H9 (cell line): ENCODE measurements at regions not wholly inside any gene's neighbourhood (a gene's known extent, or its start where the extent isn't known, plus 50 kb on each side); places are given as distances from the start of the nearest gene placed in this dataset.

ENCODE experiments used
- DNase-seq: peaks from one replicate; pipeline ENCODE4 v3.0.0-alpha.2; 2017
- H2AFZ ChIP-seq: one replicate; pipeline ENCODE4 v1.6.1; 2013; ENCODE audit warnings: mild to moderate bottlenecking, low read length, control low read depth, moderate library complexity
- H2AK5ac ChIP-seq: 2 replicates; pipeline ENCODE4 v1.6.1; 2013; ENCODE audit warnings: low read length, control low read depth, mixed read lengths; ENCODE audit not compliant: insufficient read length
- H2BK120ac ChIP-seq: one replicate; pipeline ENCODE4 v1.6.1; 2013; ENCODE audit warnings: low read depth, mild to moderate bottlenecking, low read length, control low read depth, inconsistent platforms; ENCODE audit not compliant: poor library complexity, severe bottlenecking
- H2BK12ac ChIP-seq: 2 replicates; pipeline ENCODE4 v1.6.1; 2013; ENCODE audit warnings: low read length, control low read depth, mixed read lengths, low read depth; ENCODE audit not compliant: insufficient read length
- H2BK15ac ChIP-seq: 2 replicates; pipeline ENCODE4 v1.6.1; 2013; ENCODE audit warnings: low read depth, low read length, control low read depth
- H2BK20ac ChIP-seq: one replicate; pipeline ENCODE4 v1.6.1; 2013; ENCODE audit warnings: low read depth, mild to moderate bottlenecking, low read length, control low read depth, inconsistent platforms; ENCODE audit not compliant: poor library complexity, severe bottlenecking
- H2BK5ac ChIP-seq: 2 replicates; pipeline ENCODE4 v1.6.1; 2013; ENCODE audit warnings: low read length, control low read depth, mixed read lengths; ENCODE audit not compliant: insufficient read length
- H3K14ac ChIP-seq: 2 replicates; pipeline ENCODE4 v1.6.1; 2013; ENCODE audit warnings: low read length, control low read depth; ENCODE audit not compliant: insufficient read depth
- H3K18ac ChIP-seq: 2 replicates; pipeline ENCODE4 v1.6.1; 2013; ENCODE audit warnings: low read depth, mild to moderate bottlenecking, mixed read lengths, low read length, control low read depth; ENCODE audit not compliant: insufficient read length
- H3K23ac ChIP-seq: 2 replicates; pipeline ENCODE4 v1.6.1; 2013; ENCODE audit warnings: low read length, control low read depth, mixed read lengths, low read depth; ENCODE audit not compliant: insufficient read length
- H3K23me2 ChIP-seq: 2 replicates; pipeline ENCODE4 v1.6.1; 2013; ENCODE audit warnings: low read depth, mild to moderate bottlenecking, mixed read lengths, low read length, control low read depth; ENCODE audit not compliant: insufficient read length, poor library complexity, severe bottlenecking
- H3K27ac ChIP-seq: 2 replicates; pipeline ENCODE4 v1.5.1; 2013; ENCODE audit warnings: low read length, control low read depth, mixed read lengths, low read depth; ENCODE audit not compliant: insufficient read length
- H3K27me3 ChIP-seq: 2 replicates; pipeline ENCODE4 v1.6.1; 2013; ENCODE audit warnings: low read length, control low read depth, inconsistent platforms; ENCODE audit not compliant: insufficient read depth
- H3K4ac ChIP-seq: 2 replicates; pipeline ENCODE4 v1.6.1; 2013; ENCODE audit warnings: low read depth, mild to moderate bottlenecking, control low read depth, inconsistent platforms, low read length, moderate library complexity
- H3K4me1 ChIP-seq: 2 replicates; pipeline ENCODE4 v1.6.1; 2013; ENCODE audit warnings: low read length, control low read depth, inconsistent platforms; ENCODE audit not compliant: insufficient read depth
- H3K4me2 ChIP-seq: 2 replicates; pipeline ENCODE4 v1.6.1; 2013; ENCODE audit warnings: low read length, control low read depth, mixed read lengths; ENCODE audit not compliant: insufficient read length, insufficient read depth
- H3K56ac ChIP-seq: 2 replicates; pipeline ENCODE4 v1.6.1; 2013; ENCODE audit warnings: low read depth, mild to moderate bottlenecking, mixed read lengths, low read length, control low read depth; ENCODE audit not compliant: insufficient read length
- H3K79me1 ChIP-seq: 2 replicates; pipeline ENCODE4 v1.6.1; 2013; ENCODE audit warnings: low read depth, mild to moderate bottlenecking, moderate library complexity, low read length, control low read depth, inconsistent platforms; ENCODE audit not compliant: insufficient read depth, poor library complexity, severe bottlenecking
- H3K79me2 ChIP-seq: 2 replicates; pipeline ENCODE4 v1.6.1; 2013; ENCODE audit warnings: low read length, control low read depth, inconsistent platforms; ENCODE audit not compliant: insufficient read depth
- H3K9ac ChIP-seq: 2 replicates; pipeline ENCODE4 v1.6.1; 2013; ENCODE audit warnings: low read length, control low read depth, mixed read lengths; ENCODE audit not compliant: insufficient read length; ENCODE audit errors: extremely low read depth
- H3K9me3 ChIP-seq: one replicate; pipeline ENCODE4 v1.6.1; 2013; ENCODE audit warnings: low read depth, low read length, inconsistent platforms; ENCODE audit not compliant: control insufficient read depth
- H3T11ph ChIP-seq: one replicate; pipeline ENCODE4 v1.6.1; 2013; ENCODE audit warnings: mild to moderate bottlenecking, low read length, control low read depth, inconsistent platforms
- H4K20me1 ChIP-seq: one replicate; pipeline ENCODE4 v1.6.1; 2013; ENCODE audit not compliant: control insufficient read depth, insufficient read length, insufficient read depth
- H4K5ac ChIP-seq: 2 replicates; pipeline ENCODE4 v1.6.1; 2013; ENCODE audit warnings: low read depth, mild to moderate bottlenecking, mixed read lengths, low read length, control low read depth; ENCODE audit not compliant: insufficient read length
- H4K8ac ChIP-seq: replicated peaks from 2 replicates; pipeline ENCODE4 v1.6.1; 2013; ENCODE audit warnings: low read length, control low read depth, mixed read lengths, low read depth; ENCODE audit not compliant: insufficient read length
- H4K91ac ChIP-seq: 2 replicates; pipeline ENCODE4 v1.6.1; 2013; ENCODE audit warnings: low read depth, mild to moderate bottlenecking, moderate library complexity, mixed read lengths, low read length, control low read depth; ENCODE audit not compliant: insufficient read length
- H3K27ac Mint-ChIP-seq, 3 experiments: 2 replicates in 2 of 3; 3 replicates in 1 of 3; pipeline ENCODE4 v1.8.0; 2020 to 2021; ENCODE audit warnings: mixed read lengths in 3 of 3, mild to moderate bottlenecking in 1 of 3, moderate library complexity in 1 of 3
- H3K27me3 Mint-ChIP-seq: 2 replicates; pipeline ENCODE4 v1.8.0; 2021; ENCODE audit warnings: low read depth, mild to moderate bottlenecking, moderate library complexity, mixed read lengths
- H3K36me3 Mint-ChIP-seq, 3 experiments: 2 replicates in 2 of 3; 3 replicates in 1 of 3; pipeline ENCODE4 v1.8.0; 2020 to 2021; ENCODE audit warnings: low read depth in 3 of 3, mixed read lengths in 3 of 3; ENCODE audit not compliant: insufficient read depth in 1 of 3
- H3K4me1 Mint-ChIP-seq, 2 experiments: 2 replicates each; pipeline ENCODE4 v1.8.0; 2020; ENCODE audit warnings: mixed read lengths in 2 of 2
- H3K4me3 Mint-ChIP-seq, 2 experiments: 2 replicates in 1 of 2; 3 replicates in 1 of 2; pipeline ENCODE4 v1.8.0; 2020 to 2021; ENCODE audit warnings: mild to moderate bottlenecking in 2 of 2, mixed read lengths in 2 of 2, moderate library complexity in 1 of 2
- H3K9me3 Mint-ChIP-seq, 2 experiments: 2 replicates in 1 of 2; 3 replicates in 1 of 2; pipeline ENCODE4 v1.8.0; 2020; ENCODE audit warnings: mild to moderate bottlenecking in 2 of 2, mixed read lengths in 2 of 2, moderate library complexity in 1 of 2
- WGBS: extraction: QIAGEN DNeasy Blood & Tissue Kit; methylation state at CpG from one replicate; pipeline ENCODE4 v1.1.7; 2013; ENCODE audit warnings: missing lambda C conversion rate, low lambda C conversion rate, mixed read lengths; ENCODE audit not compliant: insufficient read length; ENCODE audit errors: extremely low coverage; 5-methylcytosine and 5-hydroxymethylcytosine counted together
- TF ChIP-seq, protein P1 (sequence below): fragments of 200-600 bp; sonication (generic); conservative IDR thresholded peaks from 3 replicates; pipeline ENCODE4 v1.8.0; 2021; ENCODE audit warnings: antibody characterized with exemption, mild to moderate bottlenecking

DNA sequence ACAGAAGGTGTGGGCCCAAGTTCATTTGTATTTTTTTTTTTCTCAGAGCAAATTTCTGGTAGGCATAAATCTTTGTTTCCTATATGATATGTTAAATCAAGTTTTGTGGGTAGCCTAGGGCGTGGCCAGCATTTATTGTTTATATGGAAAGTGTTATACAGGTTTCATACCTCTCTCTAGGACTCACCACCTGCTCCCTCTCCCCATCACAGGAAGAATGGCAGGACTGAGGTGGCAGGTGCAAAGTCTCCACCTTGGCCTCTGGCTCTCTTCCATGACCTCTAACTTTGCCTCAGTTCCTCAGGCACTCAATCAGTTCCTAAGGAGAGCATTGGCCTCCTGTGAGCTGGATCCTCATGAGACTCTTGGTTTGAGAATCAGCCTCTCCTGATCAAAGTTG lies 172.3 kb upstream of the TSC22D1 start:
- Histone ChIP-seq H2BK120ac (no peak overlapping the region), H2BK20ac (no peak overlapping the region), H3K14ac (no peak overlapping the region), H4K8ac (no peak overlapping the region), H4K5ac (no peak overlapping the region), H2BK15ac (no peak overlapping the region), H4K91ac (no peak overlapping the region), H3K79me2 (no peaks in the 10 kb centered on the region), H3K23ac (no peak overlapping the region), H3T11ph (no peak overlapping the region), H2BK12ac (no peak overlapping the region), H3K4ac (no peak overlapping the region), H2AK5ac (no peak overlapping the region), H3K79me1 (no peaks in the 10 kb centered on the region), H2AFZ (no peak overlapping the region), H3K27ac (no peak overlapping the region), H2BK5ac (no peak overlapping the region), H3K9me3 (no peaks in the 10 kb centered on the region), H3K27me3 (no peaks in the 10 kb centered on the region), H3K18ac (no peak overlapping the region), H3K56ac (no peak overlapping the region), H3K4me2 (no peak overlapping the region), H3K4me1 (no peaks in the 10 kb centered on the region), H3K9ac (no peak overlapping the region), H3K23me2 (no peaks in the 10 kb centered on the region), H4K20me1 (no peaks in the 10 kb centered on the region)
- DNase-seq, result no peak
- no CpG with 5 or more reads among the region's 1 CpG for WGBS
- Mint-ChIP-seq H3K27ac (no peak overlapping the region), H3K4me3 (no peak overlapping the region), H3K36me3 (no peaks in the 10 kb centered on the region; a peak in 1 of 7 replicates), H3K4me1 (no peaks in the 10 kb centered on the region), H3K27me3 (no peaks in the 10 kb centered on the region), H3K9me3 (peaks cover 0 to 3% of the 10 kb centered on the region in 2 experiments; a peak in 3 of 5 replicates)
- TF ChIP-seq, protein P1, sequence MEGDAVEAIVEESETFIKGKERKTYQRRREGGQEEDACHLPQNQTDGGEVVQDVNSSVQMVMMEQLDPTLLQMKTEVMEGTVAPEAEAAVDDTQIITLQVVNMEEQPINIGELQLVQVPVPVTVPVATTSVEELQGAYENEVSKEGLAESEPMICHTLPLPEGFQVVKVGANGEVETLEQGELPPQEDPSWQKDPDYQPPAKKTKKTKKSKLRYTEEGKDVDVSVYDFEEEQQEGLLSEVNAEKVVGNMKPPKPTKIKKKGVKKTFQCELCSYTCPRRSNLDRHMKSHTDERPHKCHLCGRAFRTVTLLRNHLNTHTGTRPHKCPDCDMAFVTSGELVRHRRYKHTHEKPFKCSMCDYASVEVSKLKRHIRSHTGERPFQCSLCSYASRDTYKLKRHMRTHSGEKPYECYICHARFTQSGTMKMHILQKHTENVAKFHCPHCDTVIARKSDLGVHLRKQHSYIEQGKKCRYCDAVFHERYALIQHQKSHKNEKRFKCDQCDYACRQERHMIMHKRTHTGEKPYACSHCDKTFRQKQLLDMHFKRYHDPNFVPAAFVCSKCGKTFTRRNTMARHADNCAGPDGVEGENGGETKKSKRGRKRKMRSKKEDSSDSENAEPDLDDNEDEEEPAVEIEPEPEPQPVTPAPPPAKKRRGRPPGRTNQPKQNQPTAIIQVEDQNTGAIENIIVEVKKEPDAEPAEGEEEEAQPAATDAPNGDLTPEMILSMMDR, result no peak
